Neural progenitor cell (in vitro differentiated cells): ENCODE measurements at regions not wholly inside any gene's neighbourhood (a gene's known extent, or its start where the extent isn't known, plus 50 kb on each side); places are given as distances from the start of the nearest gene placed in this dataset.

ENCODE experiments used
- CTCF ChIP-seq: fragments of 200-600 bp; sonication (generic); IDR thresholded peaks from 2 replicates; pipeline ENCODE4 v1.5.1; 2017; ENCODE audit warnings: antibody characterized with exemption, mild to moderate bottlenecking
- EZH2phosphoT487 ChIP-seq: fragments of 200-600 bp; sonication (generic); IDR thresholded peaks from 2 replicates; pipeline ENCODE4 v1.6.1; 2017; ENCODE audit warnings: antibody characterized with exemption

- TF ChIP-seq EZH2phosphoT487 (no peak), CTCF (no peak)
Measured at GRCh38 chr12:46647034-46647433, 178.8 kb downstream of the SLC38A4 start.
